Suprapubic skin (tissue), 4 donors: ENCODE measurements at regions not wholly inside any gene's neighbourhood (a gene's known extent, or its start where the extent isn't known, plus 50 kb on each side); places are given as distances from the start of the nearest gene placed in this dataset.

Experiments
- DNase-seq, 2 donors: peaks; one replicate each; pipeline ENCODE4 v3.0.0-alpha.2; 2019; ENCODE audit warnings: low spot score in 2 of 2
- H3K27ac ChIP-seq: fragments of 200-600 bp; sonication (generic); one replicate; pipeline ENCODE4 v1.5.1; 2019
- H3K27me3 ChIP-seq: fragments of 200-600 bp; sonication (generic); one replicate; pipeline ENCODE4 v1.5.1; 2019
- H3K36me3 ChIP-seq: fragments of 200-600 bp; sonication (generic); one replicate; pipeline ENCODE4 v1.5.1; 2019
- H3K4me1 ChIP-seq: fragments of 200-600 bp; sonication (generic); one replicate; pipeline ENCODE4 v1.5.1; 2019
- H3K4me3 ChIP-seq: fragments of 200-600 bp; sonication (generic); one replicate; pipeline ENCODE4 v1.5.1; 2019; ENCODE audit warnings: mild to moderate bottlenecking
- H3K9me3 ChIP-seq: fragments of 200-600 bp; sonication (generic); one replicate; pipeline ENCODE4 v1.5.1; 2019
- EP300 ChIP-seq: sonication (generic); formaldehyde crosslinking; IDR thresholded peaks from one replicate; pipeline ENCODE4 v1.6.1; 2017; ENCODE audit warnings: antibody characterized with exemption
- POLR2A ChIP-seq, 2 donors: fragments of 450-650 bp; IDR thresholded peaks; one replicate each; pipeline ENCODE4 v1.6.1; 2017; ENCODE audit warnings: antibody characterized with exemption in 2 of 2, mild to moderate bottlenecking in 2 of 2, moderate library complexity in 2 of 2
- POLR2AphosphoS5 ChIP-seq, 3 donors: sonication (generic); formaldehyde crosslinking; IDR thresholded peaks; one replicate each; pipeline ENCODE4 v1.6.1; 2017; ENCODE audit warnings: antibody characterized with exemption in 3 of 3
- WGBS: methylation state at CpG from one replicate; pipeline ENCODE4 v1.1.5; 2018; 5-methylcytosine and 5-hydroxymethylcytosine counted together
- TF ChIP-seq, protein P1 (sequence below), 2 donors: fragments of 200-600 bp in 1 of 2; fragments of 450-650 bp in 1 of 2; sonication (generic) in 1 of 2; IDR thresholded peaks; one replicate each; pipeline ENCODE4 v1.5.1; 2016 to 2019; ENCODE audit warnings: antibody characterized with exemption in 2 of 2, mild to moderate bottlenecking in 1 of 2, moderate library complexity in 1 of 2

DNA sequence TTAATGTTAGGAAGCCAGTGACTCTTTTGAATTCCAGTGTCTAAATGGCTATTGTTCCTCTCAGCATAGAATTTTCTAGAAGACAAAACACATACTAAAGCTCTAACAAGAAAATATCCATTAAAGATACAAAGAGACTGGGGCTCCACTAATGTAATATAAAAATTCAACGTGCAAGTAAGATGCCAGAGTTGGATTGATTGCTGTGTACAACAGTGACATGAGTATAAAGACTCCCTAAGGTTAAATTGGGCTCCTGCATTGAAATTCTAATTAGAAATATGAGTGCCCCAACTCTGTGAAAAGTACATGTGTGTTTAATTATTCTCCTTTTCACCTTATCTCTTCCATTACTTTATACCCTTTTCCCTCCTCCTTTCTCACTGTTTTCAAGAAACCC lies 253.6 kb upstream of the G2E3 start:
- H3K36me3 ChIP-seq: no peaks in the 10 kb centered on the region
- H3K27me3 ChIP-seq: no peaks in the 10 kb centered on the region
- no peaks in the 10 kb centered on the region for H3K9me3 ChIP-seq
- H3K27ac ChIP-seq: no peak overlapping the region
- TF ChIP-seq, protein P1, sequence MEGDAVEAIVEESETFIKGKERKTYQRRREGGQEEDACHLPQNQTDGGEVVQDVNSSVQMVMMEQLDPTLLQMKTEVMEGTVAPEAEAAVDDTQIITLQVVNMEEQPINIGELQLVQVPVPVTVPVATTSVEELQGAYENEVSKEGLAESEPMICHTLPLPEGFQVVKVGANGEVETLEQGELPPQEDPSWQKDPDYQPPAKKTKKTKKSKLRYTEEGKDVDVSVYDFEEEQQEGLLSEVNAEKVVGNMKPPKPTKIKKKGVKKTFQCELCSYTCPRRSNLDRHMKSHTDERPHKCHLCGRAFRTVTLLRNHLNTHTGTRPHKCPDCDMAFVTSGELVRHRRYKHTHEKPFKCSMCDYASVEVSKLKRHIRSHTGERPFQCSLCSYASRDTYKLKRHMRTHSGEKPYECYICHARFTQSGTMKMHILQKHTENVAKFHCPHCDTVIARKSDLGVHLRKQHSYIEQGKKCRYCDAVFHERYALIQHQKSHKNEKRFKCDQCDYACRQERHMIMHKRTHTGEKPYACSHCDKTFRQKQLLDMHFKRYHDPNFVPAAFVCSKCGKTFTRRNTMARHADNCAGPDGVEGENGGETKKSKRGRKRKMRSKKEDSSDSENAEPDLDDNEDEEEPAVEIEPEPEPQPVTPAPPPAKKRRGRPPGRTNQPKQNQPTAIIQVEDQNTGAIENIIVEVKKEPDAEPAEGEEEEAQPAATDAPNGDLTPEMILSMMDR (IDR thresholded peaks at IDR 0.05): no peak
- no peak for TF ChIP-seq EP300
- TF ChIP-seq POLR2AphosphoS5 (IDR thresholded peaks at IDR 0.05): no peak
- no peak for TF ChIP-seq POLR2A (IDR thresholded peaks at IDR 0.05)
- H3K4me3 ChIP-seq: no peak overlapping the region
- no peak for DNase-seq
- H3K4me1 ChIP-seq: no peaks in the 10 kb centered on the region
- 71% methylated on average over 1 of the region's 1 CpG for WGBS

- Histone ChIP-seq H3K27ac (no peak overlapping the region), H3K27me3 (no peaks in the 10 kb centered on the region), H3K4me1 (no peaks in the 10 kb centered on the region), H3K9me3 (peaks cover 3% of the 10 kb centered on the region), H3K36me3 (no peaks in the 10 kb centered on the region), H3K4me3 (no peak overlapping the region)
- DNase-seq: no peak
- 48% methylated on average over 2 of the region's 2 CpGs for WGBS
- no peak for TF ChIP-seq POLR2AphosphoS5 (IDR thresholded peaks at IDR 0.05)
Observed at GRCh38 chr14:30309405-30309804, 249.6 kb upstream of the G2E3 start.

DNA sequence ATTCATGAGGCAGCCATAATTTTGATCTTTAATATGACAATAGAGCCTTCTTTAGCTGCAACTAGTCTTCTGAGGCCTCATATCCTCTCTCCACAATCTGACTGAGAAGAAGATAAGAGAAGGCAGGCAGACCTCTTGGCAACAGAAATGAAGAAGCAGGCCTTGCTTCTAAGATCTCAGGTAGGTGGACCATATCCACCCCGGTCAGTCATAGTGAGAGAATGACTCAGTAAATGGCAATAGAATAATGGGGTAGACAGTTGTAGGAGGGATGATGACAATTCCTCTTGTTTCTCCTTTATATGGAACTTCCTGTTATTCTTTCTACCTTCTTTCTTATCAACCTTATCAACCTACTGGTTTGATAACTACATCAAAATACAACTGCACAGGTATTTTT lies 246.7 kb upstream of the G2E3 start:
- no peaks in the 10 kb centered on the region for H3K36me3 ChIP-seq
- no peak overlapping the region for H3K4me3 ChIP-seq
- no peaks in the 10 kb centered on the region for H3K27me3 ChIP-seq
- no peak overlapping the region for H3K27ac ChIP-seq
- TF ChIP-seq, protein P1 (IDR thresholded peaks at IDR 0.05): no peak
- TF ChIP-seq POLR2A (IDR thresholded peaks at IDR 0.05) (no peak), POLR2AphosphoS5 (IDR thresholded peaks at IDR 0.05) (no peak), EP300 (no peak)
- no peaks in the 10 kb centered on the region for H3K4me1 ChIP-seq
- 87% methylated on average over 1 of the region's 1 CpG for WGBS
- H3K9me3 ChIP-seq: peaks cover 9% of the 10 kb centered on the region
- no peak for DNase-seq

GRCh38 chr14:30317729-30318128 lies 241.2 kb upstream of the G2E3 start:
- Histone ChIP-seq H3K4me3 (no peak overlapping the region), H3K4me1 (no peaks in the 10 kb centered on the region), H3K9me3 (peaks cover 9% of the 10 kb centered on the region), H3K27ac (no peak overlapping the region), H3K36me3 (no peaks in the 10 kb centered on the region), H3K27me3 (no peaks in the 10 kb centered on the region)
- TF ChIP-seq, protein P1 (IDR thresholded peaks at IDR 0.05): no peak
- TF ChIP-seq POLR2A (IDR thresholded peaks at IDR 0.05) (no peak), POLR2AphosphoS5 (IDR thresholded peaks at IDR 0.05) (no peak), EP300 (no peak)
- DNase-seq: no peak
- 56% methylated on average over 4 of the region's 4 CpGs for WGBS

DNA sequence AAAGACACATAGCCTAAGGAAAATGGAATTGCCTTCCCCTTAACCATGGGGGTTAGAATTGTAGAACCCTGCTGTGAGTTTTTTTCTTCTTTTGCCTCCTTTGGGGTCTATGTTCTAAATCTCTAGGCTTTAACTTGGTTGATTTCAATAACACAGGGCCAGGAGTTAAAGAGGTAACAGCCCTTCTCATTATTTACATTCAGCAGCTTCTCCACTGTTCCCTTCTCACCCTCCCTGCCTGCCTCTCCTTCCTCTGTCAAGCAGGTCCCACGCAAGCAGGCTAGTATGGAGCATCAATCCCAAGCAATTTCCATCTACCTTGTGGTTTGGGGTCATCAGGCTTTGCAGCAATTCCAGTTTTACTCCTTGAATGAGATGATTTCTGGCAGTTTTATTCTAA lies 236.1 kb upstream of the G2E3 start:
- no peak for TF ChIP-seq POLR2AphosphoS5 (IDR thresholded peaks at IDR 0.05)
- no peak for TF ChIP-seq EP300
- TF ChIP-seq POLR2A (IDR thresholded peaks at IDR 0.05): no peak
- TF ChIP-seq, protein P1 (IDR thresholded peaks at IDR 0.05): no peak
- Histone ChIP-seq H3K27me3 (no peaks in the 10 kb centered on the region), H3K9me3 (peaks cover 3% of the 10 kb centered on the region), H3K4me3 (no peak overlapping the region), H3K4me1 (no peaks in the 10 kb centered on the region), H3K36me3 (no peaks in the 10 kb centered on the region), H3K27ac (no peak overlapping the region)
- no peak for DNase-seq
- 72% methylated on average over 1 of the region's 1 CpG for WGBS

DNA sequence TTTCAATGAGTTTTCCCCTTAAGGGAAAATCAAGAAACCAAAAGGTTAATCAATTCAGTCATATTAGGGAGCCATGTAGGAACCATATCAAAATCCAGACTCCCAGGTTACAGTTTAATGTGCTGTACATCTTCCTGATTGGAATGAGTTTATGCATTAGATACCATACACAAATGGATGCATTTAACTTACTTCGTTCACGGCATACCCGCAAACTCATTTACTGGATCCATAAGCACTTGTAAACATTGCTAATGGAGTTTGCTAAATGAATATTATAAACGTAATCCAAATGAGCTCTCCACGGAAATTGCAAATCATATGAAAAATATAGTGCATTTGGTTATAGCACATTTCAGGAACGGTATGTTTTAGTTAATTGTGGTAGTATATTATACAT lies 228.9 kb upstream of the G2E3 start:
- Histone ChIP-seq H3K4me1 (no peaks in the 10 kb centered on the region), H3K4me3 (no peak overlapping the region), H3K9me3 (peaks cover 3% of the 10 kb centered on the region), H3K36me3 (no peaks in the 10 kb centered on the region), H3K27ac (no peak overlapping the region), H3K27me3 (no peaks in the 10 kb centered on the region)
- WGBS: 88% methylated on average over 6 of the region's 6 CpGs
- DNase-seq: no peak
- no peak for TF ChIP-seq POLR2AphosphoS5 (IDR thresholded peaks at IDR 0.05)
- no peak for TF ChIP-seq POLR2A (IDR thresholded peaks at IDR 0.05)
